Stomach (tissue), 8 donors: ENCODE measurements at regions not wholly inside any gene's neighbourhood (a gene's known extent, or its start where the extent isn't known, plus 50 kb on each side); places are given as distances from the start of the nearest gene placed in this dataset.

Experiments
- DNase-seq, 2 donors: peaks; one replicate each; pipeline versions ENCODE4 v3.0.0 to v3.0.0-alpha.2; 2013 to 2019
- H3K27ac ChIP-seq, 5 donors: fragments of 200-600 bp in 4 of 5; sonication (generic) in 4 of 5; one replicate each; pipeline ENCODE4 v1.5.1; 2013 to 2019; ENCODE audit warnings: mild to moderate bottlenecking in 1 of 5, moderate library complexity in 1 of 5
- H3K27me3 ChIP-seq, 3 donors: fragments of 200-600 bp; sonication (generic); one replicate each; pipeline ENCODE4 v1.5.1; 2017 to 2019; ENCODE audit warnings: mixed run types in 1 of 3
- H3K36me3 ChIP-seq, 4 donors: fragments of 200-600 bp; sonication (generic); 1 replicate in 3 of 4; 2 replicates in 1 of 4; pipeline ENCODE4 v1.5.1; 2016 to 2019
- H3K4me1 ChIP-seq, 4 donors: fragments of 200-600 bp; sonication (generic); one replicate each; pipeline ENCODE4 v1.5.1; 2016 to 2019
- H3K4me3 ChIP-seq, 4 donors: fragments of 200-600 bp; sonication (generic) in 3 of 4; one replicate each; pipeline ENCODE4 v1.5.1; 2016 to 2019; ENCODE audit warnings: mild to moderate bottlenecking in 1 of 4
- H3K9me3 ChIP-seq, 4 donors: fragments of 200-600 bp; sonication (generic); one replicate each; pipeline ENCODE4 v1.5.1; 2016 to 2019
- CTCF ChIP-seq, 7 experiments: fragments of 450-650 bp in 4 of 7; fragments of 200-600 bp in 3 of 7; sonication (generic) in 3 of 7; IDR thresholded peaks; one replicate each; pipeline ENCODE4 v1.5.1; 2016 to 2019; ENCODE audit warnings: antibody characterized with exemption in 7 of 7, control low read depth in 2 of 7, mild to moderate bottlenecking in 1 of 7
- EP300 ChIP-seq: sonication (generic); formaldehyde crosslinking; IDR thresholded peaks from one replicate; pipeline ENCODE4 v1.6.1; 2017; ENCODE audit warnings: antibody characterized with exemption
- POLR2A ChIP-seq, 4 donors: fragments of 450-650 bp; IDR thresholded peaks; one replicate each; pipeline ENCODE4 v1.6.1; 2016; ENCODE audit warnings: antibody characterized with exemption in 4 of 4, control low read depth in 2 of 4, mild to moderate bottlenecking in 1 of 4, moderate library complexity in 1 of 4
- POLR2AphosphoS5 ChIP-seq, 3 donors: sonication (generic); formaldehyde crosslinking; IDR thresholded peaks; one replicate each; pipeline ENCODE4 v1.6.1; 2016; ENCODE audit warnings: antibody characterized with exemption in 3 of 3
- WGBS, 5 donors: extraction: QIAGEN DNeasy Blood & Tissue Kit in 3 of 5; methylation state at CpG; one replicate each; pipeline versions ENCODE4 v1.1.5 to v1.1.7; 2013 to 2018; 5-methylcytosine and 5-hydroxymethylcytosine counted together
- intact Hi-C: fragments of 100-400 bp; cut with DNase I; formaldehyde crosslinking; loops from one replicate; pipeline ENCODE4 v1.15.1; 2023; ENCODE audit warnings: low total_unique reads
- donor health status: healthy with polysubstance abuse.
- donor health status: Bipolar disorder and iron deficiency.
- donor health status: healthy.

- Histone ChIP-seq H3K4me3 (no peak overlapping the region), H3K36me3 (no peaks in the 10 kb centered on the region), H3K27ac (no peak overlapping the region), H3K27me3 (no peaks in the 10 kb centered on the region), H3K9me3 (peaks cover 0 to 6% (median 0%) of the 10 kb centered on the region in 4 donors), H3K4me1 (no peaks in the 10 kb centered on the region)
- intact Hi-C loops = no loop called here
- TF ChIP-seq EP300 (no peak), POLR2AphosphoS5 (IDR thresholded peaks at IDR 0.05) (no peak), POLR2A (IDR thresholded peaks at IDR 0.05) (no peak), CTCF (IDR thresholded peaks at IDR 0.05) (no peak)
- DNase-seq = peak in 1 of 2 donors; percentile 6
- 81 to 88% (median 84%) methylated on average over 1 to 3 of the region's 3 CpGs for WGBS, 5 donors
These were observed 929.8 kb upstream of the CNTN5 start for GRCh38 chr11:98090861-98091505.

- Histone ChIP-seq H3K4me1 (no peaks in the 10 kb centered on the region), H3K27ac (no peak overlapping the region), H3K4me3 (no peak overlapping the region), H3K9me3 (no peaks in the 10 kb centered on the region), H3K36me3 (no peaks in the 10 kb centered on the region), H3K27me3 (no peaks in the 10 kb centered on the region)
- intact Hi-C loops = no loop called here
- no peak for DNase-seq
- TF ChIP-seq CTCF (IDR thresholded peaks at IDR 0.05) (no peak), EP300 (no peak)
- WGBS, 5 donors = 41 to 56% (median 53%) methylated on average over 1 of the region's 1 CpG
These were observed 921.4 kb upstream of the CNTN5 start for GRCh38 chr11:98099371-98099770.

GRCh38 chr11:98100689-98101088 is 920.1 kb upstream of the CNTN5 start:
- no peaks in the 10 kb centered on the region for H3K9me3 ChIP-seq
- TF ChIP-seq POLR2A (IDR thresholded peaks at IDR 0.05) (no peak), POLR2AphosphoS5 (IDR thresholded peaks at IDR 0.05) (no peak), CTCF (IDR thresholded peaks at IDR 0.05) (no peak), EP300 (no peak)
- H3K27me3 ChIP-seq = no peaks in the 10 kb centered on the region
- no peak overlapping the region for H3K27ac ChIP-seq
- no peaks in the 10 kb centered on the region for H3K4me1 ChIP-seq
- 67 to 74% (median 71%) methylated on average over 2 of the region's 2 CpGs for WGBS, 5 donors
- DNase-seq = no peak
- H3K4me3 ChIP-seq = no peak overlapping the region
- no peaks in the 10 kb centered on the region for H3K36me3 ChIP-seq
- intact Hi-C loops = no loop called here

- H3K27ac ChIP-seq = no peak overlapping the region
- TF ChIP-seq POLR2A (IDR thresholded peaks at IDR 0.05) = no peak
- no peak for TF ChIP-seq EP300
- no peak for TF ChIP-seq CTCF (IDR thresholded peaks at IDR 0.05)
- no peak for TF ChIP-seq POLR2AphosphoS5 (IDR thresholded peaks at IDR 0.05)
- H3K27me3 ChIP-seq = no peaks in the 10 kb centered on the region
- no peak overlapping the region for H3K4me3 ChIP-seq
- 83 to 95% (median 90%) methylated on average over 1 of the region's 1 CpG for WGBS, 5 donors
- DNase-seq = no peak
- no peaks in the 10 kb centered on the region for H3K36me3 ChIP-seq
- no peaks in the 10 kb centered on the region for H3K9me3 ChIP-seq
- intact Hi-C loops = no loop called here
- H3K4me1 ChIP-seq = no peaks in the 10 kb centered on the region
These were observed 919.4 kb upstream of the CNTN5 start for GRCh38 chr11:98101329-98101728.
